ENCODE measurements at regions not wholly inside any gene's neighbourhood (a gene's known extent, or its start where the extent isn't known, plus 50 kb on each side); places are given as distances from the start of the nearest gene placed in this dataset.

DNA sequence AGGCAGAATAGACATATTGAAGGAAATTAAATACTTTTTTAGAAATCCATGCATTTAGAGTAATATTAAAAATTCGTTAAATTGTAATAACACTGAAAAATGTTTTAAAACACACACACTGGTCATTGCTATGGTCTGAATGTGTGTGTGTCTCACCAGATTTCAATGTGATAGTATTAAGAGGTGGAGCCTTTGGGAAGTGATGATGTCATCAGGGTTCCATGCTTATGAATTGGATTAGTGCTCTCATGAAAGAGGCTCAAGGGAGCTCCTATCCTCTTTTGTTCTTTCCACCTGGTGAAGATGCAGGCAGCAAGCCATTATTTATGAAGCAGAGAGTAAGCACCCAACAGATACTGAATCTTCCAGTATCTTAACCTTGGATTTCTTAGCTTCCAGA, 441.8 kb downstream of the CDH2 start:
- no peaks in the 10 kb centered on the region for H3K4me1 ChIP-seq
- intact Hi-C loops (cut with DNase I): loop anchor here (10.0 kb wide), 1 partner anchor 60 kb away; no protein-coding TSS in a partner anchor
- TF ChIP-seq, protein P1, sequence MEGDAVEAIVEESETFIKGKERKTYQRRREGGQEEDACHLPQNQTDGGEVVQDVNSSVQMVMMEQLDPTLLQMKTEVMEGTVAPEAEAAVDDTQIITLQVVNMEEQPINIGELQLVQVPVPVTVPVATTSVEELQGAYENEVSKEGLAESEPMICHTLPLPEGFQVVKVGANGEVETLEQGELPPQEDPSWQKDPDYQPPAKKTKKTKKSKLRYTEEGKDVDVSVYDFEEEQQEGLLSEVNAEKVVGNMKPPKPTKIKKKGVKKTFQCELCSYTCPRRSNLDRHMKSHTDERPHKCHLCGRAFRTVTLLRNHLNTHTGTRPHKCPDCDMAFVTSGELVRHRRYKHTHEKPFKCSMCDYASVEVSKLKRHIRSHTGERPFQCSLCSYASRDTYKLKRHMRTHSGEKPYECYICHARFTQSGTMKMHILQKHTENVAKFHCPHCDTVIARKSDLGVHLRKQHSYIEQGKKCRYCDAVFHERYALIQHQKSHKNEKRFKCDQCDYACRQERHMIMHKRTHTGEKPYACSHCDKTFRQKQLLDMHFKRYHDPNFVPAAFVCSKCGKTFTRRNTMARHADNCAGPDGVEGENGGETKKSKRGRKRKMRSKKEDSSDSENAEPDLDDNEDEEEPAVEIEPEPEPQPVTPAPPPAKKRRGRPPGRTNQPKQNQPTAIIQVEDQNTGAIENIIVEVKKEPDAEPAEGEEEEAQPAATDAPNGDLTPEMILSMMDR (IDR thresholded peaks at IDR 0.05): no peak
- ATAC-seq: no peak
- H3K27me3 ChIP-seq: no peaks in the 10 kb centered on the region
- no peak for DNase-seq
- no peaks in the 10 kb centered on the region for H3K36me3 ChIP-seq
- no peak overlapping the region for H3K27ac ChIP-seq
- no peaks in the 10 kb centered on the region for H3K9me3 ChIP-seq
- H3K4me3 ChIP-seq: no peak overlapping the region

- Histone ChIP-seq H3K36me3 (no peaks in the 10 kb centered on the region), H3K27ac (no peak overlapping the region), H3K9me3 (no peaks in the 10 kb centered on the region), H3K4me3 (no peak overlapping the region), H3K27me3 (no peaks in the 10 kb centered on the region), H3K4me1 (no peaks in the 10 kb centered on the region)
- DNase-seq (no peak), ATAC-seq (no peak)
- intact Hi-C loops (cut with DNase I): loop anchor here (10.0 kb wide), 1 partner anchor 56 kb away; no protein-coding TSS in a partner anchor
- TF ChIP-seq, protein P1 (IDR thresholded peaks at IDR 0.05): no peak
Observed at GRCh38 chr18:27731211-27731610, 445.7 kb downstream of the CDH2 start.

- Histone ChIP-seq H3K27me3 (no peaks in the 10 kb centered on the region), H3K36me3 (no peaks in the 10 kb centered on the region), H3K27ac (no peak overlapping the region), H3K4me3 (no peak overlapping the region), H3K4me1 (no peaks in the 10 kb centered on the region), H3K9me3 (no peaks in the 10 kb centered on the region)
- ATAC-seq: no peak
- intact Hi-C loops (cut with DNase I): no loop called here
- DNase-seq: no peak
- TF ChIP-seq, protein P1 (IDR thresholded peaks at IDR 0.05): no peak
Observed at GRCh38 chr18:27728659-27729058, 448.3 kb downstream of the CDH2 start.

GRCh38 chr18:27724362-27724761, 452.6 kb downstream of the CDH2 start:
- intact Hi-C loops (cut with DNase I): no loop called here
- TF ChIP-seq, protein P1 (IDR thresholded peaks at IDR 0.05): no peak

DNA sequence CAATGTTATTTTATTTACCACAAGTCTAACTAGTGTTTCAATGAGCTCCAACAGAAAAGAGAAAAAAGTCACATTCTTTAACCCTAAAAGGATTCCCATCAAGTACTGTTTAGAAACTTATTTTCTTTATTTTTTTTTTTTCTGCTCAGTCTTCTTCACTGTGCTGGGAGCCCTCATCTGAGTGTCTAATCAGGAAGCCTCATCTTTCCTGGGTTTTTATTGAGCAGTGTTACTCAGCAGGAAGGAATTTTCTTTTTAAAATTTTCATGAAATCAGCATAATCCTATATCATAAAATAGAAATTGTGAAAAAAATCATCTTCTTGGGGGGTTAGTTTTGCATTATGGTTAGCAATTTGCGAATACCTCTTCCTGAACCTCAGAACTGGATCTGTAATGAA, 453.8 kb downstream of the CDH2 start:
- Histone ChIP-seq H3K27ac (no peak overlapping the region), H3K9me3 (no peaks in the 10 kb centered on the region), H3K4me1 (no peaks in the 10 kb centered on the region), H3K36me3 (no peaks in the 10 kb centered on the region), H3K27me3 (no peaks in the 10 kb centered on the region), H3K4me3 (no peak overlapping the region)
- DNase-seq (no peak), ATAC-seq (no peak)
- intact Hi-C loops (cut with DNase I): no loop called here
- TF ChIP-seq, protein P1 (IDR thresholded peaks at IDR 0.05): no peak

More at GRCh38 chr18:27724362-27724761, 452.6 kb downstream of the CDH2 start:
- DNase-seq (no peak), ATAC-seq (no peak)
- Histone ChIP-seq H3K4me3 (no peak overlapping the region), H3K27me3 (no peaks in the 10 kb centered on the region), H3K4me1 (no peaks in the 10 kb centered on the region), H3K9me3 (no peaks in the 10 kb centered on the region), H3K36me3 (no peaks in the 10 kb centered on the region), H3K27ac (no peak overlapping the region)

GRCh38 chr18:27719680-27720079, 457.2 kb downstream of the CDH2 start:
- intact Hi-C loops (cut with DNase I): no loop called here
- no peak for ATAC-seq
- Histone ChIP-seq H3K27ac (no peak overlapping the region), H3K27me3 (no peaks in the 10 kb centered on the region), H3K4me3 (no peak overlapping the region), H3K36me3 (no peaks in the 10 kb centered on the region), H3K4me1 (no peaks in the 10 kb centered on the region), H3K9me3 (no peaks in the 10 kb centered on the region)
- TF ChIP-seq, protein P1 (IDR thresholded peaks at IDR 0.05): no peak
- no peak for DNase-seq
